IPS-18c (cell line): ENCODE measurements at regions not wholly inside any gene's neighbourhood (a gene's known extent, or its start where the extent isn't known, plus 50 kb on each side); places are given as distances from the start of the nearest gene placed in this dataset.

Experiments used
- H3K4me3 ChIP-seq: 2 replicates; pipeline ENCODE4 v1.7.0; 2013; ENCODE audit warnings: low read depth, mild to moderate bottlenecking, low read length, moderate library complexity; ENCODE audit not compliant: insufficient read depth
- H3K9me3 ChIP-seq: one replicate; pipeline ENCODE4 v1.6.1; 2013; ENCODE audit warnings: mild to moderate bottlenecking, low read length, moderate library complexity; ENCODE audit not compliant: control insufficient read depth, insufficient read depth

GRCh38 chr1:87743256-87743655 is 414.6 kb downstream of the LMO4 start:
- Histone ChIP-seq H3K4me3 (no peak overlapping the region), H3K9me3 (no peaks in the 10 kb centered on the region)

DNA sequence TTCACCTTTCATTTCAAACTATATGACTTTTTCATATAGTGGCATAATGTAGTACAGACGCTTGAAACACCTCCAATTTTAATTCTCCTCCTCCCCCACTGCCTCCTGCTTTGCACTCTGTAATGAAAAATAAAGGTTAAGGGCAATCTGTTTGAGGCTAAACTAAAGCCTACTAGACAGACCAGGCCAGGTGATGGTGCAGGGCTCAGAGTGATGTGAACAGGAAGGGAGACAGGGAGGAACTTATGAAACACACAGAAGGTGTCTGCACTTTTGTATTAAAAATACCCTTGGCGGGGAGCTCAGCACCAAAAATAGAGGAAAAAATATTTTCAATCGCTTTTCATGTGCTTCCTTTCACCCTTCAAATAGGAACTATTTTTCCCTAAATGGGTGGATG is 415.4 kb downstream of the LMO4 start:
- Histone ChIP-seq H3K9me3 (no peaks in the 10 kb centered on the region), H3K4me3 (no peak overlapping the region)

GRCh38 chr1:87744763-87745162 is 416.1 kb downstream of the LMO4 start:
- H3K9me3 ChIP-seq: no peaks in the 10 kb centered on the region
- H3K4me3 ChIP-seq: no peak overlapping the region

GRCh38 chr1:87753366-87753765 is 424.7 kb downstream of the LMO4 start:
- Histone ChIP-seq H3K4me3 (no peak overlapping the region), H3K9me3 (no peaks in the 10 kb centered on the region)

- H3K9me3 ChIP-seq: no peaks in the 10 kb centered on the region
- no peak overlapping the region for H3K4me3 ChIP-seq
Observed at GRCh38 chr1:87754139-87754538, 425.5 kb downstream of the LMO4 start.

GRCh38 chr1:87757676-87758075 is 429.0 kb downstream of the LMO4 start:
- no peaks in the 10 kb centered on the region for H3K9me3 ChIP-seq
- H3K4me3 ChIP-seq: no peak overlapping the region

- Histone ChIP-seq H3K9me3 (no peaks in the 10 kb centered on the region), H3K4me3 (no peak overlapping the region)
Observed at GRCh38 chr1:87759421-87760087, 430.9 kb downstream of the LMO4 start.

DNA sequence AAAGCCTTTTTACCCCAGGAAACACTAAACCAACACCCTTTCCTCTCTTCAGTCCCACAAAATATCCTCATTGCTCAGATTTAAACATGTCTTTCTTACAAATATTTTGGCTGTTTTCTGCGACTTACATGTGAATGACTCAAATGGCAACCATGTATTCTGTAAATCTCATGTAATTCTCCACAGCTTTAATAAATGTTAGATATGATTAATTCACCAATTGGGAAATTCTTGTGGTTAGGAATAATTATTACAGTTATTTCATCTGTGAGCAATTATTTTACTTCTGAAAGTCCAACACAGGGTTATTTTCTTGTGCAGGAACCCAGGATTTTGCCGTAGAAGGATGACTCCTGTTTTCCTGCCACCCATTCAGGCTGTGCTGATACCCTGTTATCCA is 431.5 kb downstream of the LMO4 start:
- Histone ChIP-seq H3K9me3 (no peaks in the 10 kb centered on the region), H3K4me3 (no peak overlapping the region)

GRCh38 chr1:87760654-87761053 is 432.0 kb downstream of the LMO4 start:
- Histone ChIP-seq H3K4me3 (no peak overlapping the region), H3K9me3 (no peaks in the 10 kb centered on the region)

- H3K4me3 ChIP-seq: no peak overlapping the region
Observed at GRCh38 chr1:87763483-87763882, 434.8 kb downstream of the LMO4 start.

GRCh38 chr1:87765057-87765680 is 436.5 kb downstream of the LMO4 start:
- Histone ChIP-seq H3K4me3 (no peak overlapping the region), H3K9me3 (no peaks in the 10 kb centered on the region)

More at GRCh38 chr1:87763483-87763882, 434.8 kb downstream of the LMO4 start:
- H3K9me3 ChIP-seq: no peaks in the 10 kb centered on the region

- Histone ChIP-seq H3K9me3 (no peaks in the 10 kb centered on the region), H3K4me3 (no peak overlapping the region)
Observed at GRCh38 chr1:87765681-87766070, 437.0 kb downstream of the LMO4 start.

- H3K9me3 ChIP-seq: no peaks in the 10 kb centered on the region
- H3K4me3 ChIP-seq: no peak overlapping the region
Observed at GRCh38 chr1:87766737-87767136, 438.1 kb downstream of the LMO4 start.

GRCh38 chr1:87778896-87779295 is 450.2 kb downstream of the LMO4 start:
- H3K9me3 ChIP-seq: no peaks in the 10 kb centered on the region
- H3K4me3 ChIP-seq: no peak overlapping the region

GRCh38 chr1:87781554-87781953 is 452.9 kb downstream of the LMO4 start:
- no peaks in the 10 kb centered on the region for H3K9me3 ChIP-seq
- H3K4me3 ChIP-seq: no peak overlapping the region

DNA sequence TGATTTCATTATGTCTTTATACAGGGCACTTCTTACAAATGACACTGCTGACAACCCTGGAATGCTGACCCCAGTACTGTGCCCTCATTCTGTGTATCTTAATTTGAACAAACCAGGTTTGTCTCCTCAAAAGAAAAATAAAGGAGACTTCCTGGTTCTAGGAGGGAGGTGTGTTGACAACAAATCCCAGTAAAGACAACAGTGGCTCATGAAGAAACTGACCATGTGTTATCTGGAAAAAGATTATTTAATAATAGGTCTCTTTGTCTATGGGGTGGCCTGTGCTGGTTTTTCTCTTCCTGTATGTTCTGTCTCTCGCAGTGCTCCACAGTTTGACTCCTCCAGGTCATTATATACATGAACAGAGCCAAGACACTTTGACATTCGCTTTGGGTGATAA is 454.6 kb downstream of the LMO4 start:
- Histone ChIP-seq H3K4me3 (no peak overlapping the region), H3K9me3 (no peaks in the 10 kb centered on the region)

DNA sequence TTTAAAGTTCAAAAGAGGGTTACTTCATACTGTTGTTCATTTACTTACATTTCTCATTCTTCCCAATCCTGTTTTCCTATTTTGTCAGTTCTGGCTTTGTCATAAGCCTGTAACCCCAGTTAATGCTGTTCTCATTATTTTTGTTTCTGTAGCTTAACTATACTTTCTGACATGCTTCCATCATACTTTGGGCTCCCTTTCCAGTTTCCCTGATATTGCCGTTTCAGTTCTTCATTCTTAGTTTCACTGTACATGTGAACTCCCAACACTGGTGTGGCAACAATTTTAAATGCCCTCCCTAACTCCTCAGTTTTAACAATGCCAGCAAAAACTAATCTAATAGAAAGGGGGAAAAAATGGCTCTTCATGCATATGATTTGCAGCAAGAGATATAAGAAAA is 456.7 kb downstream of the LMO4 start:
- Histone ChIP-seq H3K9me3 (no peaks in the 10 kb centered on the region), H3K4me3 (no peak overlapping the region)

GRCh38 chr1:87786229-87786628 is 457.5 kb downstream of the LMO4 start:
- no peak overlapping the region for H3K4me3 ChIP-seq
- no peaks in the 10 kb centered on the region for H3K9me3 ChIP-seq
